Tibial nerve (tissue), 4 donors: ENCODE measurements at regions not wholly inside any gene's neighbourhood (a gene's known extent, or its start where the extent isn't known, plus 50 kb on each side); places are given as distances from the start of the nearest gene placed in this dataset.

ENCODE experiments used
- CTCF ChIP-seq, 5 experiments: fragments of 200-600 bp in 3 of 5; fragments of 450-650 bp in 2 of 5; sonication (generic) in 3 of 5; IDR thresholded peaks; one replicate each; pipeline ENCODE4 v1.5.1; 2016 to 2019; ENCODE audit warnings: antibody characterized with exemption in 5 of 5, mild to moderate bottlenecking in 3 of 5, moderate library complexity in 2 of 5
- EP300 ChIP-seq, 2 donors: sonication (generic); formaldehyde crosslinking; IDR thresholded peaks; one replicate each; pipeline ENCODE4 v1.6.1; 2017; ENCODE audit warnings: antibody characterized with exemption in 2 of 2, mild to moderate bottlenecking in 1 of 2
- POLR2A ChIP-seq, 2 donors: fragments of 450-650 bp; IDR thresholded peaks; one replicate each; pipeline ENCODE4 v1.6.1; 2017; ENCODE audit warnings: antibody characterized with exemption in 2 of 2, mild to moderate bottlenecking in 2 of 2, moderate library complexity in 2 of 2

GRCh38 chr5:97694091-97694490 lies 511.0 kb upstream of the RIOK2 start:
- TF ChIP-seq CTCF (IDR thresholded peaks at IDR 0.05) (no peak), EP300 (IDR thresholded peaks at IDR 0.05) (no peak), POLR2A (IDR thresholded peaks at IDR 0.05) (no peak)
